ENCODE measurements at regions not wholly inside any gene's neighbourhood (a gene's known extent, or its start where the extent isn't known, plus 50 kb on each side); places are given as distances from the start of the nearest gene placed in this dataset.
"Not testable (repeated sequence)": the region's sequence is repeated elsewhere in the genome, so short reads cannot be mapped to it uniquely, and the experiment has no call there.

DNA sequence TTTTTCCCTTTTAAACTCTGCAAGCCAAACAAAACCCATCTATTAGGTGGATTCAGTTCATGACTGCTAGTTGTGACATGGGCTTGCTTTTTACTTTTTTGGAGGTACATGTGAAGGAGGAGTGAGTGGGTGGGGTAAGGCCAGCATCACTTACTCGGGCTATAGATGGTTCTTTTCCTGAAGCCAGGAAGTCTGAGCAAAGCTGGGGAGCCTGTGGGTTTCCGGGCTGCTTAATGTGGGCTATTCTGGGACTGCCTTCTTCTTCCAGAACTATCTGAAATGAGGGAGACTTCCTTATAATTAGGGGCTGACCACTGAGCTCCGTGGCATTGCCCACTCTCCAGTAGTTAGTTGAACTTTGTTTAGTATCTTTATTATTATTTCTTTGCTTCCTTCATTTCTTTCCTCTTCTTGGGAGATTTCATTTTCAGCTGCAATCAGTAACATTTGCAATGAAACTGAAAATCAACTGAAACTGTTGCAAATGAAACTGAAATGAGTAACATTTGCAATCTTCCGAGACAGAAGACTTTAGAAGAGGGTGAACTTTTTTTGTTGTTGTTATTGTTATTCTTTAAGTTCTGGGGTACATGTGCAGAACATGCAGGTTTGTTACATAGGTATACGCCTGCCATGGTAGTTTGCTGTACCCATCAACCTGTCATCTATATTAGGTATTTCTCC, 204.9 kb downstream of the LRRC70 start:
- Mint-ChIP-seq H3K4me3 (no peak overlapping the region), H3K9me3 (no peaks in the 10 kb centered on the region), H3K36me3 (no peaks in the 10 kb centered on the region), H3K4me1 (peaks cover 2 to 3% (median 2%) of the 10 kb centered on the region in 3 donors), H3K27ac (no peak overlapping the region), H3K27me3 (peaks cover 4 to 14% of the 10 kb centered on the region in 2 donors)
- ChIA-PET CTCF (no interaction called here), POLR2A (no interaction called here)
- Histone ChIP-seq H3K27me3 (ENCODE audit: insufficient read depth, low read length, poor library complexity, severe bottlenecking) (peaks cover 3% of the 10 kb centered on the region), H3K36me3 (ENCODE audit: insufficient read depth, low read length) (no peaks in the 10 kb centered on the region), H3K4me3 (ENCODE audit: low read length) (no peak overlapping the region), H3K27ac (ENCODE audit: low read depth, low read length) (no peak overlapping the region), H3K9me3 (ENCODE audit: low read length) (no peaks in the 10 kb centered on the region), H3K4me1 (ENCODE audit: insufficient read depth, low read length) (no peaks in the 10 kb centered on the region)
- no peak for DNase-seq

GRCh38 chr5:62780888-62781287, 202.3 kb downstream of the LRRC70 start:
- H3K27me3 ChIP-seq (ENCODE audit: insufficient read depth, low read length, poor library complexity, severe bottlenecking), result peaks cover 3% of the 10 kb centered on the region
- DNase-seq, result no peak
- H3K4me1 Mint-ChIP-seq, result peaks cover 2 to 3% (median 2%) of the 10 kb centered on the region in 3 donors
- no peak overlapping the region for H3K4me3 Mint-ChIP-seq
- CTCF ChIA-PET, result interaction anchor here (1.4 kb wide), 1 partner anchor 152 kb away, joined by 3 read pairs; no protein-coding TSS in a partner anchor
- no peak overlapping the region for H3K4me3 ChIP-seq (ENCODE audit: low read length)
- peaks cover 4 to 15% of the 10 kb centered on the region in 2 donors for H3K27me3 Mint-ChIP-seq
- no peaks in the 10 kb centered on the region for H3K9me3 Mint-ChIP-seq
- no peak overlapping the region for H3K27ac Mint-ChIP-seq
- no peaks in the 10 kb centered on the region for H3K36me3 ChIP-seq (ENCODE audit: insufficient read depth, low read length)
- POLR2A ChIA-PET, result no interaction called here
- H3K36me3 Mint-ChIP-seq, result no peaks in the 10 kb centered on the region
- H3K4me1 ChIP-seq (ENCODE audit: insufficient read depth, low read length), result no peaks in the 10 kb centered on the region
- H3K27ac ChIP-seq (ENCODE audit: low read depth, low read length), result no peak overlapping the region
- H3K9me3 ChIP-seq (ENCODE audit: low read length), result no peaks in the 10 kb centered on the region

DNA sequence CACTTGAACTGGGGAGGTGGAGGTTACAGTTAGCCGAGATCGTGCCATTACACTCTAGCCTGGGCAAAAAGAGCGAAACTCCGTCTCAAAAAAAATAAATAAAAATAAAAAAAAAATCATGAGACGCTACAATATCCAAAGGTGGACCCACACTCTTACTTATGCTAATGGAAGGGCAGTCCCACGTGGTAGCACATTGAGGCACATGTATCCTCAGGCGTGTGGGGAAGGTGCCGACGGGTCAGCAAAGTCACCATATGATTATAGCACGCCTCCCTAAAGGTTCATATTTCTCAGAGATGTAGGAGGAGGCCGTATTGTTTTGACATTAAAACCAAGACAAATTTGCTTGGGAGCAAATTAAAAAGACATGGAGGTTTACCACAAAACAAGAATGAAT, 201.6 kb downstream of the LRRC70 start:
- Mint-ChIP-seq H3K9me3 (no peaks in the 10 kb centered on the region), H3K27ac (no peak overlapping the region), H3K4me3 (no peak overlapping the region), H3K27me3 (peaks cover 4 to 15% of the 10 kb centered on the region in 2 donors), H3K36me3 (no peaks in the 10 kb centered on the region), H3K4me1 (peaks cover 2 to 3% (median 2%) of the 10 kb centered on the region in 3 donors)
- POLR2A ChIA-PET, result no interaction called here
- DNase-seq, result no peak
- Histone ChIP-seq H3K27ac (ENCODE audit: low read depth, low read length) (no peak overlapping the region), H3K36me3 (ENCODE audit: insufficient read depth, low read length) (no peaks in the 10 kb centered on the region), H3K4me1 (ENCODE audit: insufficient read depth, low read length) (no peaks in the 10 kb centered on the region), H3K27me3 (ENCODE audit: insufficient read depth, low read length, poor library complexity, severe bottlenecking) (peaks cover 3% of the 10 kb centered on the region), H3K4me3 (ENCODE audit: low read length) (no peak overlapping the region), H3K9me3 (ENCODE audit: low read length) (no peaks in the 10 kb centered on the region)
- CTCF ChIA-PET, result interaction anchor here (1.4 kb wide), 1 partner anchor 151 kb away, joined by 3 read pairs; no protein-coding TSS in a partner anchor

DNA sequence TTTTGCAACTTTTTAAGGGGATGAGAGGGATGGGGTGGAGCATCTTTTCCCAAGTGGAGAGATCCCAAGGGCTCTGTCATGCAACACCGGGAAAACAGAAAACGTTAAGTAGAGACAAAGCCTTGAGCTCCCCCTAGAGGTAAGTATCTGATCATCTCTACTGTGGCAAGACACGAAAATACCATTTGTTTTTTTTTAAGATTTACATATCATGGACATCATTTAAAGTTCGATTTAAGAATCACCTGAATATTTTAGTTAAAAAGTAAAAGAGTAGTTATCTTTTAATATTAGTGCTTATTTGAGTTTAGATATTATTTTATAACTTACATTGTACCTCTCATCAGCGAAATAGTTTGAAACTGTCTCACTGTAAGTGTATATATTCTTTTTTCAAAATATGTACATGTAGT, 200.4 kb downstream of the LRRC70 start:
- Mint-ChIP-seq H3K4me3 (peak overlapping the region in 1 of 7 donors; percentile 69), H3K27me3 (peaks cover 4 to 10% of the 10 kb centered on the region in 2 donors), H3K27ac (no peak overlapping the region), H3K9me3 (no peaks in the 10 kb centered on the region), H3K4me1 (peaks cover 2 to 3% (median 2%) of the 10 kb centered on the region in 3 donors), H3K36me3 (no peaks in the 10 kb centered on the region)
- Histone ChIP-seq H3K27me3 (ENCODE audit: insufficient read depth, low read length, poor library complexity, severe bottlenecking) (peaks cover 3% of the 10 kb centered on the region), H3K9me3 (ENCODE audit: low read length) (no peaks in the 10 kb centered on the region), H3K36me3 (ENCODE audit: insufficient read depth, low read length) (no peaks in the 10 kb centered on the region), H3K4me1 (ENCODE audit: insufficient read depth, low read length) (no peaks in the 10 kb centered on the region), H3K27ac (ENCODE audit: low read depth, low read length) (no peak overlapping the region), H3K4me3 (ENCODE audit: low read length) (no peak overlapping the region)
- ChIA-PET CTCF (interaction anchor here (1.0 to 1.2 kb wide), 2 partner anchors 71 to 555 kb away, joined by 3 read pairs; no protein-coding TSS in a partner anchor), POLR2A (no interaction called here)
- peak in 1 of 5 donors; percentile 22 for DNase-seq

- Mint-ChIP-seq H3K27me3 (peaks cover 2 to 9% of the 10 kb centered on the region in 2 donors), H3K9me3 (no peaks in the 10 kb centered on the region), H3K4me1 (peaks cover 2 to 3% (median 2%) of the 10 kb centered on the region in 3 donors), H3K36me3 (no peaks in the 10 kb centered on the region), H3K4me3 (peak overlapping the region in 1 of 7 donors; percentile 69), H3K27ac (peak overlapping the region in 1 of 8 donors; percentile 26)
- no peak overlapping the region for H3K27ac ChIP-seq (ENCODE audit: low read depth, low read length)
- no peaks in the 10 kb centered on the region for H3K36me3 ChIP-seq (ENCODE audit: insufficient read depth, low read length)
- H3K9me3 ChIP-seq (ENCODE audit: low read length), result no peaks in the 10 kb centered on the region
- POLR2A ChIA-PET, result no interaction called here
- peaks cover 3% of the 10 kb centered on the region for H3K27me3 ChIP-seq (ENCODE audit: insufficient read depth, low read length, poor library complexity, severe bottlenecking)
- no peaks in the 10 kb centered on the region for H3K4me1 ChIP-seq (ENCODE audit: insufficient read depth, low read length)
- no peak overlapping the region for H3K4me3 ChIP-seq (ENCODE audit: low read length)
- DNase-seq, result no peak
- CTCF ChIA-PET, result interaction anchor here (1.0 to 1.2 kb wide), 2 partner anchors 70 to 554 kb away, joined by 3 read pairs; no protein-coding TSS in a partner anchor
These were observed 199.8 kb downstream of the LRRC70 start for GRCh38 chr5:62778316-62779009.

GRCh38 chr5:62777081-62777480, 198.5 kb downstream of the LRRC70 start:
- H3K27ac ChIP-seq (ENCODE audit: low read depth, low read length); H3K4me1 ChIP-seq (ENCODE audit: insufficient read depth, low read length); CTCF ChIA-PET; H3K36me3 ChIP-seq (ENCODE audit: insufficient read depth, low read length); H3K36me3 Mint-ChIP-seq; H3K27me3 ChIP-seq (ENCODE audit: insufficient read depth, low read length, poor library complexity, severe bottlenecking); H3K9me3 Mint-ChIP-seq; H3K27ac Mint-ChIP-seq; H3K4me1 Mint-ChIP-seq; POLR2A ChIA-PET; H3K4me3 Mint-ChIP-seq; H3K27me3 Mint-ChIP-seq; H3K9me3 ChIP-seq (ENCODE audit: low read length); DNase-seq; H3K4me3 ChIP-seq (ENCODE audit: low read length): not testable (repeated sequence)

DNA sequence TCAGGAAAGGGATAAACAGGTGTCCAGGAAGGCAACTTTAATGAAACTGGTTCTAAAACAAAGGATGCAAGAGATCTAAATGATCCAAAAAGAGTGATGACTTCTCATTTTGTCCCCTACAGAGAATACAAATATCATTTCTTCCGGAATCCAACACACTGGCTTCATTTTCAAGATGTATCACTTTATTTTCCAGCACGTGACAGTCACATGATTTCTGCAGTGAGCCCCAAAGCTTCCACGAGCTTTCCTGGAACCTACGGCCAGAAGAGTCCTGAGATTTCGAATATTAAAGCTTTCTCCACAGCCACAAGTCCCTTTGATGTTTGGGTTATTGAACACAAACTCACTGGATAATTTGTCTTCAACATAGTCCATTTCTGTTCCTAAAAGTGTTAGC, 198.0 kb downstream of the LRRC70 start:
- POLR2A ChIA-PET, H3K36me3 Mint-ChIP-seq, H3K4me1 Mint-ChIP-seq: not testable (repeated sequence)

DNA sequence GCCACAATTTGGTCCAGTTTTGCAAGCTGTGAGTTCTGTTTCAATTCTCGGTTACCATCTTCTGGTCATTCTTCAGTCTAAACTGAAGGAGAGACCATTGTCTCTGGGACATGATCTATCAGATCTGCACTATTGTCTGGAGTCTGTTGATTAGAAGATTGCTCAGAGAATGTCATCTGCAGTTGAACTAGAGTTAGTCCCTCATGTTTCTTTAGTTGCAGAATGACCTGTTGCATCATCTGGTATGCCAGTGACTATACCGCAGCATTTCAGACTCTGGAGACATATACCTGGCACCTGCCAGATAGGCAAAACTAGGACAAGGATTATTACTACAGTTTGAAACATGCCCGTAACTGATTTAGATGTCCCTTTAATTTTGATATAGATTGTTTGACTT, 194.8 kb downstream of the LRRC70 start:
- H3K36me3 ChIP-seq (ENCODE audit: insufficient read depth, low read length), result no peaks in the 10 kb centered on the region
- H3K27me3 ChIP-seq (ENCODE audit: insufficient read depth, low read length, poor library complexity, severe bottlenecking), result no peaks in the 10 kb centered on the region
- Mint-ChIP-seq H3K27me3 (peaks cover 5% of the 10 kb centered on the region in 2 donors), H3K27ac (no peak overlapping the region), H3K4me3 (no peak overlapping the region), H3K9me3 (no peaks in the 10 kb centered on the region), H3K4me1 (no peaks in the 10 kb centered on the region), H3K36me3 (no peaks in the 10 kb centered on the region)
- H3K9me3 ChIP-seq (ENCODE audit: low read length), result no peaks in the 10 kb centered on the region
- H3K27ac ChIP-seq (ENCODE audit: low read depth, low read length), result no peak overlapping the region
- no peak for DNase-seq
- ChIA-PET POLR2A (no interaction called here), CTCF (no interaction called here)
- H3K4me3 ChIP-seq (ENCODE audit: low read length), result no peak overlapping the region
- no peaks in the 10 kb centered on the region for H3K4me1 ChIP-seq (ENCODE audit: insufficient read depth, low read length)

More for the DNA sequence above, 198.0 kb downstream of the LRRC70 start:
- H3K27me3 Mint-ChIP-seq; H3K27me3 ChIP-seq (ENCODE audit: insufficient read depth, low read length, poor library complexity, severe bottlenecking); H3K4me3 ChIP-seq (ENCODE audit: low read length); H3K9me3 ChIP-seq (ENCODE audit: low read length); H3K9me3 Mint-ChIP-seq; H3K27ac Mint-ChIP-seq; H3K4me1 ChIP-seq (ENCODE audit: insufficient read depth, low read length); H3K36me3 ChIP-seq (ENCODE audit: insufficient read depth, low read length); H3K27ac ChIP-seq (ENCODE audit: low read depth, low read length); H3K4me3 Mint-ChIP-seq; CTCF ChIA-PET; DNase-seq: not testable (repeated sequence)

Measured in CD8-positive, alpha-beta memory T cell (primary cell).